ENCODE measurements at regions not wholly inside any gene's neighbourhood (a gene's known extent, or its start where the extent isn't known, plus 50 kb on each side); places are given as distances from the start of the nearest gene placed in this dataset.

DNA sequence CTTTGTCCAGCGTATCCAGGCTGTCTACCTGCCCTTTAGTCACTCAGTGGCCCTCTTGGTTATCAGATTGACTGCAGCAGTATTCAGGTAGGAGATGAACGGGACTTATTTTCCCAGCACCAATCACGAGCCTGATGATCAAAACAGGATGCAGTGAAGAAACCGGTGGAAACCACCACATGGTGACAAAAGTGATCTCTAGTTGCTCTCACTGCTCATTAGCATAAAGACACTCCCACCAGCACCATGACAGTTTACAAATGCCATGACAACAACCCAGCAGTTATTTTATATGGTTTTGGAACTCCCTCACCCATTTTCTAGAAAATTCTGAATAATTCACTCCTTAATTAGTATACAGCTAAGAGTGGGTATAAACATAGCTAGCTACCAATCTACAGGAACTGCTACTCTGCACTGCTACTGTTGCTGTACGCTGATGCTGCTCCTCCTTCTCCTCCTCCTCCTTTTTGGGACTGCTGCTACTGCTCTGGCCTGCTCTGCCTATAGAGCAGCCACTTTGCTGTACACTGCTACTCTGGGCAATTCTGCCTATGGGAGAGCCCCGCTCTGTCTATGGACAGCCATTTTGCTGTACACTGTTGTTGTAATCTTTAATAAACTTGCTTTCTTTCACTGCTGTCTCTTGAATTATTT is 142.5 kb upstream of the SSTR1 start:
- TF ChIP-seq EZH2 (IDR thresholded peaks at IDR 0.05), result no peak
- TF ChIP-seq, protein P1, sequence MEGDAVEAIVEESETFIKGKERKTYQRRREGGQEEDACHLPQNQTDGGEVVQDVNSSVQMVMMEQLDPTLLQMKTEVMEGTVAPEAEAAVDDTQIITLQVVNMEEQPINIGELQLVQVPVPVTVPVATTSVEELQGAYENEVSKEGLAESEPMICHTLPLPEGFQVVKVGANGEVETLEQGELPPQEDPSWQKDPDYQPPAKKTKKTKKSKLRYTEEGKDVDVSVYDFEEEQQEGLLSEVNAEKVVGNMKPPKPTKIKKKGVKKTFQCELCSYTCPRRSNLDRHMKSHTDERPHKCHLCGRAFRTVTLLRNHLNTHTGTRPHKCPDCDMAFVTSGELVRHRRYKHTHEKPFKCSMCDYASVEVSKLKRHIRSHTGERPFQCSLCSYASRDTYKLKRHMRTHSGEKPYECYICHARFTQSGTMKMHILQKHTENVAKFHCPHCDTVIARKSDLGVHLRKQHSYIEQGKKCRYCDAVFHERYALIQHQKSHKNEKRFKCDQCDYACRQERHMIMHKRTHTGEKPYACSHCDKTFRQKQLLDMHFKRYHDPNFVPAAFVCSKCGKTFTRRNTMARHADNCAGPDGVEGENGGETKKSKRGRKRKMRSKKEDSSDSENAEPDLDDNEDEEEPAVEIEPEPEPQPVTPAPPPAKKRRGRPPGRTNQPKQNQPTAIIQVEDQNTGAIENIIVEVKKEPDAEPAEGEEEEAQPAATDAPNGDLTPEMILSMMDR (IDR thresholded peaks at IDR 0.05), result no peak
